Lower leg skin (tissue), 3 donors: ENCODE measurements at regions not wholly inside any gene's neighbourhood (a gene's known extent, or its start where the extent isn't known, plus 50 kb on each side); places are given as distances from the start of the nearest gene placed in this dataset.

ENCODE experiments used
- POLR2A ChIP-seq, 2 donors: fragments of 450-650 bp; IDR thresholded peaks; one replicate each; pipeline ENCODE4 v1.6.1; 2016 to 2017; ENCODE audit warnings: antibody characterized with exemption in 2 of 2, mild to moderate bottlenecking in 1 of 2, moderate library complexity in 1 of 2
- TF ChIP-seq, protein P1 (sequence below), 3 donors: fragments of 450-650 bp; IDR thresholded peaks; one replicate each; pipeline ENCODE4 v1.5.1; 2016; ENCODE audit warnings: antibody characterized with exemption in 3 of 3, mild to moderate bottlenecking in 3 of 3, moderate library complexity in 2 of 3

DNA sequence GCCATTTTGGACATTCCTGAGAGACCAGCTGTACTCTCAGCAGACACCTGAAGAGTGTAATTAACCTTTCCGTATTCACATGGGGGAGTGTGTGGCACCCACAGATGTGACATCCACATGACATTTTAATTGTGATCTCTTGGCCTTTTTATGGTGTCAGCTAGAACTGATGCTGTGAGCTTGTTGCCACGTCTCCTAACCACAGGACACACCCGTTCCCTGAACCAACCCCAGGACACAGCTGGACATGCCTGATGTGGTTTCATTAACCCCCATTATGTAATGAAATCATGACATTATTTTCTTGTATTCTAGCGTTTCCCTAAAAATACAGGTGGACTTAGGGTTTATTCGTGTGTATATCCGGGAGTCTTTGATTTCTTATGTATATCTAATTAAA lies 1036.1 kb downstream of the TMEM121 start:
- TF ChIP-seq, protein P1, sequence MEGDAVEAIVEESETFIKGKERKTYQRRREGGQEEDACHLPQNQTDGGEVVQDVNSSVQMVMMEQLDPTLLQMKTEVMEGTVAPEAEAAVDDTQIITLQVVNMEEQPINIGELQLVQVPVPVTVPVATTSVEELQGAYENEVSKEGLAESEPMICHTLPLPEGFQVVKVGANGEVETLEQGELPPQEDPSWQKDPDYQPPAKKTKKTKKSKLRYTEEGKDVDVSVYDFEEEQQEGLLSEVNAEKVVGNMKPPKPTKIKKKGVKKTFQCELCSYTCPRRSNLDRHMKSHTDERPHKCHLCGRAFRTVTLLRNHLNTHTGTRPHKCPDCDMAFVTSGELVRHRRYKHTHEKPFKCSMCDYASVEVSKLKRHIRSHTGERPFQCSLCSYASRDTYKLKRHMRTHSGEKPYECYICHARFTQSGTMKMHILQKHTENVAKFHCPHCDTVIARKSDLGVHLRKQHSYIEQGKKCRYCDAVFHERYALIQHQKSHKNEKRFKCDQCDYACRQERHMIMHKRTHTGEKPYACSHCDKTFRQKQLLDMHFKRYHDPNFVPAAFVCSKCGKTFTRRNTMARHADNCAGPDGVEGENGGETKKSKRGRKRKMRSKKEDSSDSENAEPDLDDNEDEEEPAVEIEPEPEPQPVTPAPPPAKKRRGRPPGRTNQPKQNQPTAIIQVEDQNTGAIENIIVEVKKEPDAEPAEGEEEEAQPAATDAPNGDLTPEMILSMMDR (IDR thresholded peaks at IDR 0.05): no peak
- no peak for TF ChIP-seq POLR2A (IDR thresholded peaks at IDR 0.05)
